Endothelial cell (in vitro differentiated cells): ENCODE measurements at regions not wholly inside any gene's neighbourhood (a gene's known extent, or its start where the extent isn't known, plus 50 kb on each side); places are given as distances from the start of the nearest gene placed in this dataset.

Experiments
- DNase-seq: peaks from one replicate; pipeline ENCODE4 v3.0.0; 2021; ENCODE audit warnings: low spot score
- H3K27ac Mint-ChIP-seq: one replicate; pipeline ENCODE4 v1.8.0; 2021; ENCODE audit warnings: mixed read lengths, inconsistent platforms; ENCODE audit not compliant: unreplicated experiment
- H3K27me3 Mint-ChIP-seq: one replicate; pipeline ENCODE4 v1.8.0; 2021; ENCODE audit warnings: mild to moderate bottlenecking, moderate library complexity, mixed read lengths, inconsistent platforms; ENCODE audit not compliant: unreplicated experiment
- H3K36me3 Mint-ChIP-seq: one replicate; pipeline ENCODE4 v1.8.0; 2021; ENCODE audit warnings: mild to moderate bottlenecking, low read depth, mixed read lengths, inconsistent platforms; ENCODE audit not compliant: unreplicated experiment
- H3K4me1 Mint-ChIP-seq: one replicate; pipeline ENCODE4 v1.8.0; 2021; ENCODE audit warnings: mild to moderate bottlenecking, mixed read lengths, inconsistent platforms; ENCODE audit not compliant: unreplicated experiment
- H3K4me3 Mint-ChIP-seq: one replicate; pipeline ENCODE4 v1.8.0; 2021; ENCODE audit warnings: mild to moderate bottlenecking, mixed read lengths, inconsistent platforms; ENCODE audit not compliant: unreplicated experiment
- H3K9me3 Mint-ChIP-seq: one replicate; pipeline ENCODE4 v1.8.0; 2021; ENCODE audit warnings: mixed read lengths, inconsistent platforms; ENCODE audit not compliant: unreplicated experiment
- CTCF ChIP-seq: fragments of 200-600 bp; sonication (generic); IDR thresholded peaks from one replicate; pipeline ENCODE4 v1.5.0; 2021; ENCODE audit warnings: antibody characterized with exemption; ENCODE audit not compliant: unreplicated experiment

GRCh38 chr13:87536499-87536898 lies 134.7 kb upstream of the SLITRK5 start:
- H3K4me3 Mint-ChIP-seq: no peak overlapping the region
- H3K27ac Mint-ChIP-seq: no peak overlapping the region
- no peak for DNase-seq
- H3K9me3 Mint-ChIP-seq: no peaks in the 10 kb centered on the region
- no peak for TF ChIP-seq CTCF
- H3K27me3 Mint-ChIP-seq: no peaks in the 10 kb centered on the region
- no peaks in the 10 kb centered on the region for H3K4me1 Mint-ChIP-seq
- H3K36me3 Mint-ChIP-seq: no peaks in the 10 kb centered on the region

DNA sequence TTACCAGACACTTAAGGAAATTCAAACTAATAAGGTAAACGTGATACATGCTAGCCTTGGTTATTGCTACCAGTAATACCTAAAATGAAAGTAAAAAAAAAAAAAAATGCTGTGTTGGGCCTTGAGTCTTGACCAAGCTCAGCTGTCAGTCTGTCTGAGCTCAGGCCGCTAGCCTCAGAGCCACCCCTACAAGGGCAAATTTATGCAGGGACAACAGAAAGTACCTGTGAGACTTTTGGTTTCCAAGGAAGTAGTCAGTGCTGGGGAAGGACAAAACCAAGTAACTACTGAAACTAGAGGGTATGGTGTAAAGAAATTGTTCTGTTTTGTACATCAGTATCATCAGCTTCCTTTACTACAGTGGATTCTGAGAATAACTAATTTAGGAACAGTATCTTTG lies 134.3 kb upstream of the SLITRK5 start:
- Mint-ChIP-seq H3K27me3 (no peaks in the 10 kb centered on the region), H3K27ac (no peak overlapping the region), H3K36me3 (no peaks in the 10 kb centered on the region), H3K4me3 (no peak overlapping the region), H3K4me1 (no peaks in the 10 kb centered on the region), H3K9me3 (no peaks in the 10 kb centered on the region)
- no peak for TF ChIP-seq CTCF
- no peak for DNase-seq

GRCh38 chr13:87537951-87538350 lies 133.2 kb upstream of the SLITRK5 start:
- Mint-ChIP-seq H3K27me3 (no peaks in the 10 kb centered on the region), H3K9me3 (no peaks in the 10 kb centered on the region), H3K36me3 (no peaks in the 10 kb centered on the region), H3K4me1 (no peaks in the 10 kb centered on the region), H3K27ac (no peak overlapping the region), H3K4me3 (no peak overlapping the region)
- DNase-seq: no peak
- no peak for TF ChIP-seq CTCF

GRCh38 chr13:87538366-87539052 lies 132.7 kb upstream of the SLITRK5 start:
- no peaks in the 10 kb centered on the region for H3K36me3 Mint-ChIP-seq
- no peaks in the 10 kb centered on the region for H3K4me1 Mint-ChIP-seq
- no peak for TF ChIP-seq CTCF
- H3K4me3 Mint-ChIP-seq: no peak overlapping the region
- H3K27ac Mint-ChIP-seq: no peak overlapping the region
- H3K9me3 Mint-ChIP-seq: no peaks in the 10 kb centered on the region
- DNase-seq: no peak
- H3K27me3 Mint-ChIP-seq: no peaks in the 10 kb centered on the region

DNA sequence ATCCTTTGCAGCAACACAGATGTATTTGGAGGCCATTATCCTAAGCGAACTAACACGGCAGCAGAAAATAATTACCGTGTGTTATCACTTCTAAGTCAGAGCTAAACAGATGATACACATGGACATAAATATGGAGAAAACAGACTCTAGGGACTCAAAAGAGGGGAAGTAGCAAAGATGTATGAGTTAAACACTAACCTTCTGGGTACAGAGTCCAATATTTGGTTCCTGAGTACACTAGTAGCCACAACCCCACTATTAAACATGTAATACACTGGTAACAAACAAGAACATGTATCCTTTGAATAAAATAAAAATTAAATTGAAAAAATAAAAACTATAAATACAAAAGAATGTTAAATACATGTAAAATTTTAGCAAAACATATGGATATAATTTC lies 118.0 kb upstream of the SLITRK5 start:
- Mint-ChIP-seq H3K27me3 (no peaks in the 10 kb centered on the region), H3K4me1 (no peaks in the 10 kb centered on the region), H3K9me3 (no peaks in the 10 kb centered on the region), H3K27ac (no peak overlapping the region), H3K4me3 (no peak overlapping the region), H3K36me3 (no peaks in the 10 kb centered on the region)
- no peak for TF ChIP-seq CTCF
- no peak for DNase-seq
